ENCODE measurements at regions not wholly inside any gene's neighbourhood (a gene's known extent, or its start where the extent isn't known, plus 50 kb on each side); places are given as distances from the start of the nearest gene placed in this dataset.

DNA sequence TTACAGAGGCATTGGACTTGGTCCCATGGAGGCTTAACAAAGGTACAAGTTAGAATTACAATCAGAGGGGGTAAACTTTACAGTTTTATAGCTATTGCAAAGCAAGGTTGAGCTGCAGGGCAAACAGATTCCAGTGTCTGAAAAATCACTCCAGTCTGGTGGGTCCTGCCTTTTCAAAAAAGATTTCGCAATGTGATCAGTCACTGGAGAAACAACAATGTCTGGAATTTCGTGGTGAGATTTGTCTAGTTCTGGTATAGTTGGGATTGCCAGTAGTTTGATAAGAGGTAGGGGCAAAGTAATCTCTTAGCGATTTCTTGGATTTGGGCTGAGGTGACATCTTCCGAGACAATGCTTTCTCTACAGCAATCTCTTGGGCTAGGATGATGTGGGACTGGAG, 1198.2 kb upstream of the PCDH9 start:
- WGBS (ENCODE audit: low lambda C conversion rate): 61% methylated on average over 4 of the region's 4 CpGs
- Histone ChIP-seq H3K27ac (ENCODE audit: low read depth in 2 of 2, low read length in 1 of 2) (no peak overlapping the region), H2AFZ (ENCODE audit: low read depth) (no peak overlapping the region), H3K9me3 (no peaks in the 10 kb centered on the region), H3K4me3 (ENCODE audit: low read depth in 2 of 2, low read length in 1 of 2) (no peak overlapping the region), H3F3A (replicated peaks; ENCODE audit: insufficient read depth) (no peaks in the 10 kb centered on the region), H3K9me2 (no peaks in the 10 kb centered on the region), H3K4me1 (ENCODE audit: control insufficient read depth in 1 of 2, insufficient read depth in 2 of 2, low read depth in 1 of 2, low read length in 1 of 2) (no peaks in the 10 kb centered on the region), H4K20me1 (ENCODE audit: insufficient read depth) (no peaks in the 10 kb centered on the region), H3K4me2 (no peak overlapping the region), H3K9ac (no peak overlapping the region), H3K27me3 (ENCODE audit: insufficient read depth) (no peaks in the 10 kb centered on the region), H3K79me2 (ENCODE audit: insufficient read depth) (no peaks in the 10 kb centered on the region), H3K36me3 (replicated peaks in 1 of 2; ENCODE audit: control insufficient read depth in 1 of 2, insufficient read depth in 2 of 2, low read length in 1 of 2) (no peaks in the 10 kb centered on the region)
- ChIA-PET CTCF (no interaction called here), POLR2A (no interaction called here)
- TF ChIP-seq NRF1 (IDR thresholded peaks at IDR 0.05; ENCODE audit: low read depth, low read length) (no peak), POLR2AphosphoS5 (IDR thresholded peaks at IDR 0.05; ENCODE audit: low read depth, low read length) (no peak), EP300 (IDR thresholded peaks at IDR 0.05; ENCODE audit: borderline replicate concordance in 1 of 2, low read depth in 1 of 2, low read length in 1 of 2) (no peak), MEF2A (IDR thresholded peaks at IDR 0.05; ENCODE audit: borderline replicate concordance, low read depth) (no peak), SMC3 (IDR thresholded peaks at IDR 0.05; ENCODE audit: low read depth, low read length) (no peak), FOXJ3 (CRISPR knock-in tag; IDR thresholded peaks at IDR 0.05) (no peak), RCOR1 (IDR thresholded peaks at IDR 0.05; ENCODE audit: low read length) (no peak), RAD21 (IDR thresholded peaks at IDR 0.05; ENCODE audit: low read length) (no peak), FOSL2 (IDR thresholded peaks at IDR 0.05; ENCODE audit: borderline replicate concordance, low read depth) (no peak), ELF1 (IDR thresholded peaks at IDR 0.05) (no peak), RFX5 (IDR thresholded peaks at IDR 0.05; ENCODE audit: low read length) (no peak), JUND (IDR thresholded peaks at IDR 0.05) (no peak), TAF1 (IDR thresholded peaks at IDR 0.05; ENCODE audit: borderline replicate concordance, low read depth, low read length) (no peak), RXRA (IDR thresholded peaks at IDR 0.05; ENCODE audit: borderline replicate concordance, low read depth) (no peak)
- TF ChIP-seq, protein P1, sequence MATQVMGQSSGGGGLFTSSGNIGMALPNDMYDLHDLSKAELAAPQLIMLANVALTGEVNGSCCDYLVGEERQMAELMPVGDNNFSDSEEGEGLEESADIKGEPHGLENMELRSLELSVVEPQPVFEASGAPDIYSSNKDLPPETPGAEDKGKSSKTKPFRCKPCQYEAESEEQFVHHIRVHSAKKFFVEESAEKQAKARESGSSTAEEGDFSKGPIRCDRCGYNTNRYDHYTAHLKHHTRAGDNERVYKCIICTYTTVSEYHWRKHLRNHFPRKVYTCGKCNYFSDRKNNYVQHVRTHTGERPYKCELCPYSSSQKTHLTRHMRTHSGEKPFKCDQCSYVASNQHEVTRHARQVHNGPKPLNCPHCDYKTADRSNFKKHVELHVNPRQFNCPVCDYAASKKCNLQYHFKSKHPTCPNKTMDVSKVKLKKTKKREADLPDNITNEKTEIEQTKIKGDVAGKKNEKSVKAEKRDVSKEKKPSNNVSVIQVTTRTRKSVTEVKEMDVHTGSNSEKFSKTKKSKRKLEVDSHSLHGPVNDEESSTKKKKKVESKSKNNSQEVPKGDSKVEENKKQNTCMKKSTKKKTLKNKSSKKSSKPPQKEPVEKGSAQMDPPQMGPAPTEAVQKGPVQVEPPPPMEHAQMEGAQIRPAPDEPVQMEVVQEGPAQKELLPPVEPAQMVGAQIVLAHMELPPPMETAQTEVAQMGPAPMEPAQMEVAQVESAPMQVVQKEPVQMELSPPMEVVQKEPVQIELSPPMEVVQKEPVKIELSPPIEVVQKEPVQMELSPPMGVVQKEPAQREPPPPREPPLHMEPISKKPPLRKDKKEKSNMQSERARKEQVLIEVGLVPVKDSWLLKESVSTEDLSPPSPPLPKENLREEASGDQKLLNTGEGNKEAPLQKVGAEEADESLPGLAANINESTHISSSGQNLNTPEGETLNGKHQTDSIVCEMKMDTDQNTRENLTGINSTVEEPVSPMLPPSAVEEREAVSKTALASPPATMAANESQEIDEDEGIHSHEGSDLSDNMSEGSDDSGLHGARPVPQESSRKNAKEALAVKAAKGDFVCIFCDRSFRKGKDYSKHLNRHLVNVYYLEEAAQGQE (IDR thresholded peaks at IDR 0.05; ENCODE audit: low read depth, low read length): no peak
- TF ChIP-seq, protein P2, sequence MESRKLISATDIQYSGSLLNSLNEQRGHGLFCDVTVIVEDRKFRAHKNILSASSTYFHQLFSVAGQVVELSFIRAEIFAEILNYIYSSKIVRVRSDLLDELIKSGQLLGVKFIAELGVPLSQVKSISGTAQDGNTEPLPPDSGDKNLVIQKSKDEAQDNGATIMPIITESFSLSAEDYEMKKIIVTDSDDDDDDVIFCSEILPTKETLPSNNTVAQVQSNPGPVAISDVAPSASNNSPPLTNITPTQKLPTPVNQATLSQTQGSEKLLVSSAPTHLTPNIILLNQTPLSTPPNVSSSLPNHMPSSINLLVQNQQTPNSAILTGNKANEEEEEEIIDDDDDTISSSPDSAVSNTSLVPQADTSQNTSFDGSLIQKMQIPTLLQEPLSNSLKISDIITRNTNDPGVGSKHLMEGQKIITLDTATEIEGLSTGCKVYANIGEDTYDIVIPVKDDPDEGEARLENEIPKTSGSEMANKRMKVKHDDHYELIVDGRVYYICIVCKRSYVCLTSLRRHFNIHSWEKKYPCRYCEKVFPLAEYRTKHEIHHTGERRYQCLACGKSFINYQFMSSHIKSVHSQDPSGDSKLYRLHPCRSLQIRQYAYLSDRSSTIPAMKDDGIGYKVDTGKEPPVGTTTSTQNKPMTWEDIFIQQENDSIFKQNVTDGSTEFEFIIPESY (IDR thresholded peaks at IDR 0.05; ENCODE audit: borderline replicate concordance, low read depth): no peak
- TF ChIP-seq, protein P3, sequence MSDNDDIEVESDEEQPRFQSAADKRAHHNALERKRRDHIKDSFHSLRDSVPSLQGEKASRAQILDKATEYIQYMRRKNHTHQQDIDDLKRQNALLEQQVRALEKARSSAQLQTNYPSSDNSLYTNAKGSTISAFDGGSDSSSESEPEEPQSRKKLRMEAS (IDR thresholded peaks at IDR 0.05; ENCODE audit: low read depth): no peak
- TF ChIP-seq, protein P4, sequence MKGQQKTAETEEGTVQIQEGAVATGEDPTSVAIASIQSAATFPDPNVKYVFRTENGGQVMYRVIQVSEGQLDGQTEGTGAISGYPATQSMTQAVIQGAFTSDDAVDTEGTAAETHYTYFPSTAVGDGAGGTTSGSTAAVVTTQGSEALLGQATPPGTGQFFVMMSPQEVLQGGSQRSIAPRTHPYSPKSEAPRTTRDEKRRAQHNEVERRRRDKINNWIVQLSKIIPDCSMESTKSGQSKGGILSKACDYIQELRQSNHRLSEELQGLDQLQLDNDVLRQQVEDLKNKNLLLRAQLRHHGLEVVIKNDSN (IDR thresholded peaks at IDR 0.05; ENCODE audit: borderline replicate concordance, low read depth): no peak
- TF ChIP-seq, protein P5, sequence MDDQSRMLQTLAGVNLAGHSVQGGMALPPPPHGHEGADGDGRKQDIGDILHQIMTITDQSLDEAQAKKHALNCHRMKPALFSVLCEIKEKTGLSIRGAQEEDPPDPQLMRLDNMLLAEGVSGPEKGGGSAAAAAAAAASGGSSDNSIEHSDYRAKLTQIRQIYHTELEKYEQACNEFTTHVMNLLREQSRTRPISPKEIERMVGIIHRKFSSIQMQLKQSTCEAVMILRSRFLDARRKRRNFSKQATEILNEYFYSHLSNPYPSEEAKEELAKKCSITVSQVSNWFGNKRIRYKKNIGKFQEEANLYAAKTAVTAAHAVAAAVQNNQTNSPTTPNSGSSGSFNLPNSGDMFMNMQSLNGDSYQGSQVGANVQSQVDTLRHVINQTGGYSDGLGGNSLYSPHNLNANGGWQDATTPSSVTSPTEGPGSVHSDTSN (IDR thresholded peaks at IDR 0.05): no peak
- no peak for DNase-seq

Measured in SK-N-SH (cell line).